ENCODE measurements at regions not wholly inside any gene's neighbourhood (a gene's known extent, or its start where the extent isn't known, plus 50 kb on each side); places are given as distances from the start of the nearest gene placed in this dataset.

DNA sequence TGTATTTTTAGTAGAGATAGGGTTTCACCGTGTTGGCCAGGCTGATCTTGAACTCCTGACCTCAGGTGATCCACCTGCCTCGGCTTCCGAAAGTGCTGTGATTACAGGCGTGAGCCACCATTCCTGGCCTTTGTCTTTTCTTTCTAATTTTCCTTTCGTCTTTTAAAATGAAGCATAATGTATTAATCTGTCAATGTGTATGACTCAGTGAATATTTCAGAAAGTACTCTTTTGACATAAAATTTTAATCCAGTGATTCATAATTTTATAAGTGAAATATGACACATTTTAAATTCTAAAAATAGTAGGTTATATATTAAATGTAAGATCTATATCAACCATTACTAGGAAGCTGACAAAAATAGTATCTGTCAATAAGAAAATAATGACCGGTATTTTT is 1059.0 kb upstream of the PRMT6 start:
- FAIRE-seq: no peak

DNA sequence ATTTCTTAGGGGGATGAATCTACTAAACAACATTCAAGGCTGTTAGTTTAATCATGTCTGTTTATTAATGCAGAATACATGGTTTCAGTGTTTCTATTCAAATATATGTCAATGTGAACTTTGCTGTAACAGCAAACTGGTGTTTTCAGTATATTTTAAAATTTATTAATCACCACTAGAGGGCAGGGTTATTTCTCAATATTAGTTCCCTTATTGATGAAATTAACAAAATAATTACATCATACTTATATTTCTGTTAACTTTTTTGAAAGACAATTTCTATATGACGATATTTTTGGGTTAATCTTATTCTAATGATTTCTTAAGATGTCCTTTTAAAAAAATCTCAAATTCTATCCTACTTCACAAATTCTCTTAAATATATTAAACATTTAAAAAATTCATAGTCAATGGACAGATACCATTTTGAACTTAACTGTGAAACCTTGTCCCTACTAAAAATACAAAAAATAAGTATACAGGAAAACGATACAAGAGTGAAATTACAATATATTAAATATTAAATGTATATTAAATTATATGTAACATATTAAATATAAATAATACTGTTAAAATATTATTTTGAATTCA is 1034.1 kb upstream of the PRMT6 start:
- peak; percentile 73 for FAIRE-seq

- FAIRE-seq: no peak
Observed at GRCh38 chr1:106027871-106028270, 1028.6 kb upstream of the PRMT6 start.

- FAIRE-seq: no peak
Observed at GRCh38 chr1:106037526-106037925, 1018.9 kb upstream of the PRMT6 start.

DNA sequence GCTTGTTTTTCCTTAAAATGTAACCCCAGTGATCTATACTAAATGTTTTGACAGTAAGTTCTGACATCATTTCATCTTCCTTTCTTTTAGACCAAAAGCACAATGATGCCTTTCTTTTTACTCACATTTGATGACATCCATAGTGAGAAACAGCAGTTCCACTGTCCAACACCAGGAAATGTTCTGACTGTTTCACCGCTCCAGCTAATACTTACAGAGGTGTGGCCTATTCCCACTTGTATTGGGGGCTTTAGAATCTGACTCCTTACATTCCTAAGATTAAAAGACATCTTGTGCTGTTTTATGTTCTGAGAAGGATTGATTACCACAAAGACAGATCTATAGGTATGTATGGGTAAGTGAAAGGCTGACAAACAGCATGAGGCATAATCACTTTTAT is 1018.2 kb upstream of the PRMT6 start:
- no peak for FAIRE-seq

- no peak for FAIRE-seq
Observed at GRCh38 chr1:106043971-106044370, 1012.5 kb upstream of the PRMT6 start.

GRCh38 chr1:106047210-106047609 is 1009.3 kb upstream of the PRMT6 start:
- no peak for FAIRE-seq

DNA sequence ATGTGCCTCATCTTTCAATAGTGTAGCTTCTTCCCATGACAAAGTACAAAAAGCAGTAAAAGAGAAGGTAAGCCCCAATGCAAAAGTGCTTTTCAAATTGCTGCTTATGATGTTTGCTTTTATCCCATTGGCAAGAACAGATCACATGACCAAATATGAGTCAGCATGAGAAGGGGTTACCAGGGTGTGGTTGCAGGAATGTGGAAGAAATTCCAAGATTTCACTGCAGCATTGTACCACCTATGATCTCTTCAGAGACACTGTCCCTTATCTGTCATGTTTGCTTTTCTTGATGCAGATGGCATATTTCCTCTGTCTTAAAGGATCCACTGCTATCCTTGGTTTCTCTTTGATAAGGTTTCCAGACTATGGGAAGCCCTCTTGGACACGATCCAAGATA is 1006.9 kb upstream of the PRMT6 start:
- FAIRE-seq: no peak

- no peak for FAIRE-seq
Observed at GRCh38 chr1:106055855-106056254, 1000.6 kb upstream of the PRMT6 start.

DNA sequence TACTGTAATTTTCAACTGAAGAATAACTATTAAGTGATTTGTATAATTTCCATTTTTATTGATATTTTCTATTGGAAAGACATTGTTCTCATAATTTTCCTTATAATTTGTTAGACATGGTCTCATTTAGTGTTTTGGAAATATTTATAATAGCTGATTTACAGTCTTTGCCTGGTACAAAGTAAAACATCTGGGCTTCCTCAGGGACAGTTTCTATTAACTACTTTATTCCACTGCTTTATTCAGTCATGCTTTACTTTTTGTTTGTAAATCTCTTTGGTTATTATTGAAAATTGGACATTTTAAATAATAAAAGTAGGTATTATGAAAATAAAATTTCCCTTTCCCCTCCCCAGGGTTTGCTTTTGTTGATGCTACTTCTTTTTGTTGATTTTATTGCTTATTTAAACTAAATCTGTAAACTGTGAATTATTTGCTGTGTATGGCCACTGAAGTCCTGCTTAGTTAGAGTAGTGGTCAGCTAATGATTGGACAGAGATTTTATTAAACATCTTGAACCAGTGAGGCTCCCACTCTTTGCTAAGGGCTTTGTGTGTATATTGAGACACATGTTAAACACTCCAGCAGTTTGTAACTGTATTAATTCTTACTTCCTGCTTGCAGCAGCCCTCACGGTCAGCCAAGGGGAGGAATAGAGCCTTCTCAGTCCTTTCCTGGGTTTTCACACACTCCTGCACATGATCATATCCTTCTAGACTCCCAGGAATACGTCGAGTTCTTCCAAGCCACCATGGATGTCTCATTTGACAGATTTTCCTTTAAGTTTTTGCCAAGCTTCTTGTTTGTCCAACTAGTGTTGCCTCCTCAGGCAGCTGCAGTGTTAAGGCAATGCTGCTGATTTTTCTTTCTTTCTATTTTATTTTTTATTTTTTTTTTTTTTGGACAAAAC is 994.6 kb upstream of the PRMT6 start:
- no peak for FAIRE-seq

DNA sequence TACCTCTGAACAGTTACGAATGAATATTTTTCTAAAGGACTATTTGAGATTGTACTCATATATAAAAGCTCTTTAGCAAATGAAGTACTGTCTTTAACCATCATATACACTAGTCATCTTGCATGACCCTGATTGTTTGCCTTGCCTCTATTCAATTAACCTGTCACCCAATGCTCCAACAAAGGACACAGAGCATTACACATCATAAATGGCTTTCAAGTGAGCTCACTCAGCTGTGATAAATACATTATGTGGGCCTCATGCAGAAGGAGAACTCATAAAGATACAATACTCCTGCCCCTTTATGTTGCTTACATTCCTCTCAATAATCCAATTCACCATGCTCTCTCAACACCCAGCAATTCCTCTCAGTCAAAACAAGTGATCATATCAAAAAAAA is 993.0 kb upstream of the PRMT6 start:
- FAIRE-seq: no peak

- FAIRE-seq: no peak
Observed at GRCh38 chr1:106072909-106073600, 983.4 kb upstream of the PRMT6 start.

DNA sequence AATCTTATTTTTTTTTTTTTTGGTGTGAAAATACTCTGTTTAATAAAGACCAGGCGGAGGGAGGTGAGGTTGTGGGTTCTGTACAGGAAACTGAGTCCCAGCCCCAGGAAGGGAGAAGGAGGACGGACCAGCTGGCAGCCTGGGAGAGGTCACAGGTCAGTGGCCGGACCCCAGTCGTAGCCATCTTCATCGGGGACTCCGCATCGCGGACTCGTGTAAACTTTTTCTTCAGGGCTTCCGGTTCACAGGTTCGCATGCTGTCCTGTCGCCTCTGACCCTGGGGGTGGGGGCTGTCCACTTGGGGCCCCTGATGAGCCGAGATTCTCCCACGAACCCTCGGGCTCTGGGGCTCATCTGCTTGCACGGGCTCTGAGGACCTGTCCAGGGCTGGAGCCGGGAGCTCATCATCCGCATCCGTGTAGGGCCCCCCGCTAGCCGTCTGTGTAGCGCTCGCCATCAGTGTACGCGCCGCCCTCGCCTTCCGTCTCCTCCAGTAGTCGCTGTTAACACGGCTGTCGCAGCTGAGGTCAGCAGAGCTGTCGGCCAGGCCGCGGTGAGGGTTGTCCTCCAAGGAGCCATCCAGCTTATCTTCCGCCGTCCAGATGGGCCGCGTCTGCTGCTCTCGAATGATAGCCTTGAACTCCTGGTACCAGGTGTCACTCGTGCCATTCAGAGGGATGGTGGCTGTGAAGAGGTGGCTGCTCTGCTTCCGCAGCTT is 975.7 kb upstream of the PRMT6 start:
- no peak for FAIRE-seq

- no peak for FAIRE-seq
Observed at GRCh38 chr1:106111044-106111443, 945.4 kb upstream of the PRMT6 start.

DNA sequence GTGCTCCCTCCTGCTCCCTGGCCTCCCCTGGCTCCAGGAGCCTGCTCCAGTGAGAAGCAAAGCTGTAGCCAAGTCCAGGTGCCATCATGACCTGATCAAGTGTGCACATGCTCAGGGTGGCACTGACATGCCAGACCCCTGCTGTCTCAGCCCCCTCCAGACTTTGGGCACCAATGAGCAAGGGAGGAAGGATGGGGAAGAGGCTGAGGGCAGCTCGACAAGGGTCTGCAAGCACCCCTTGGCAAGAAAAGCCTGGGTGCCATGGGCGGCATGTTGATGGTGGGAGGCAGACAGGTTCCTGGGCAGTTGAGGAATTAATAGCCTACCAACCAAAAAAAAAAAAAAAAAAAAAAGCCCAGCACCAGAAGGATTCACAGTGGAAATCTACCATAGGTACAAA is 942.6 kb upstream of the PRMT6 start:
- FAIRE-seq: no peak

GRCh38 chr1:106120789-106121188 is 935.7 kb upstream of the PRMT6 start:
- no peak for FAIRE-seq

DNA sequence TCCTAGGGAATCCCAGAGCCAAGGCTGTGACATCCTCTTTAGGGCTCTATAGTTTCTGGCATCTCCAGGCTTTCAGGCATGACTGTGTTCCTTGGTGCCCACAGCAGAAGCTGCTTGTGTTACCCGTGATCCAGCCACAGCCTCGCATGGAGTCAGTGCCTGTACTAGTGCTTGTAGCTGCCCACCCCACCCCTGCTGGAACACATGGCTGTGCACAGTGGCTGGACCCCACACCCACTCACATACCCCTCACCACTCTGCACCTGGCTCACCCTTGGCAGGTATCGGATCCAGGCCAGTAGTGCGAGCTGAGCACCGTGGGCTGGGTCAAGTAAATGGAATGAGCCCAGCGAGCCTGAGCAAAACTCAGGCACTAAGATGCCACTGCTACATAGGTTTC is 934.7 kb upstream of the PRMT6 start:
- no peak for FAIRE-seq

DNA sequence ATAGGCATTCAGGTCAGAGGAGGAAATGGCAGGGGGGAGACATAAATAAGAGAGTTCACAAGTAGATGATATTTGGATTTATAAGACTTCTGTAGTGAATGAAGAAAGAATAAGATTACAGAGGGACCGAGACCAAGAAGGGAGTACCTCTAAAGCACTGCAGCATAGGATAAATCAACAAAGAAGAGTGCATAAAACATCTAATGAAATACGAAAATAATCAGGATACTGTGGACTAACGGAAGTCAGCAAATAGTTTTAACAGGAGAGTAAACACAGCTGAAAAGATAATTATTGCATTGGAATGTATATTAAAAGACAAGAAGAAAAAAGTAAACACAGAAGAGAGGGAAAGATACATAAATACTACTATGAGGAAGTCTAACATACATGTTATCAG is 921.9 kb upstream of the PRMT6 start:
- FAIRE-seq: no peak

DNA sequence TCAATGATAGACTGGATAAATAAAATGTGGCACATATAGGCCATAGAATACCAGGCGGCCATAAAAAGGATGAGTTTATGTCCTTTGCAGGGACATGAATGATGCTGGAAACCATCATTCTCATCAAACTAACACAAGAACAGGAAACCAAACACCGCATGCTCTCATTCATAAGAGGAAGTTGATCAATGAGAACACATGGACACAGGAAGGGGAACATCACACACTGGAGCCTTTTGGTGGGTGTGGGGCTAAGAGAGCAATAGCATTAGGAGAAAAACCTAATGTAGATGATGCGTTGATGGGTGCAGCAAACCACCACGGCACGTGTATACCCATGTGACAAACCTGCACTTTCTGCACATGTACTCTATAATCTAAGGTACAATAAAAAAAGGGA is 883.4 kb upstream of the PRMT6 start:
- no peak for FAIRE-seq

- FAIRE-seq: no peak
Observed at GRCh38 chr1:106178791-106179190, 877.7 kb upstream of the PRMT6 start.

- FAIRE-seq: no peak
Observed at GRCh38 chr1:106181866-106182265, 874.6 kb upstream of the PRMT6 start.

- no peak for FAIRE-seq
Observed at GRCh38 chr1:106185089-106185488, 871.4 kb upstream of the PRMT6 start.

GRCh38 chr1:106189780-106190179 is 866.7 kb upstream of the PRMT6 start:
- FAIRE-seq: no peak
